ENCODE measurements at regions not wholly inside any gene's neighbourhood (a gene's known extent, or its start where the extent isn't known, plus 50 kb on each side); places are given as distances from the start of the nearest gene placed in this dataset.

DNA sequence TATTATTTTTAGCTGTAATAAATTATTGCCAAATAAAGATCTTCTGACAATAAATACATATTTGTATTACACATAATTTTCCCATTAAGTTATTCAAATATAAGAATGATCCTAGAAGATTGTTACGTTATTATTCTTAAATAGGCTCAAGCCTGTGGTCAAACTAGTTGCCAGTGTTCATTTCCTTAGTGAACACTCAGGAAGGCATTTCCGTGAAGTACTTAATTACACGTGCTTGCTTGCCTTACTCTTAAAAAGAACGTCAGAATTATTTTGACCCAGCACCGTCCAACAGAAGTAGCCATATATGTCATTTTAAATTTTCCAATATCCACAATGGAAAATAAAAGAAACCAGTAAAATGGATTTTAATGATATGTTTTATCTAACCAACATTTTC is 249.8 kb downstream of the TXNL1 start:
- H3K9ac ChIP-seq (ENCODE audit: extremely low read depth, insufficient read length, low read length): no peak overlapping the region
- H3K18ac ChIP-seq (ENCODE audit: insufficient read length, low read depth, low read length): no peak overlapping the region
- no peak overlapping the region for H3T11ph ChIP-seq (ENCODE audit: low read length)
- H4K8ac ChIP-seq (replicated peaks; ENCODE audit: insufficient read length, low read depth, low read length): no peak overlapping the region
- no peak overlapping the region for H3K56ac ChIP-seq (ENCODE audit: insufficient read length, low read depth, low read length)
- Mint-ChIP-seq H3K27me3 (ENCODE audit: low read depth) (no peaks in the 10 kb centered on the region; the same call in 1 of the 2 replicates), H3K27ac (no peak overlapping the region), H3K36me3 (ENCODE audit: insufficient read depth in 1 of 3, low read depth in 3 of 3) (no peaks in the 10 kb centered on the region), H3K4me1 (peaks cover 0 to 4% of the 10 kb centered on the region in 2 experiments; a peak in 1 of 4 replicates), H3K9me3 (0 out of 5 replicates have a peak, but pooled peaks cover 0 to under 1% of the 10 kb centered on the region in 2 experiments), H3K4me3 (no peak overlapping the region)
- H3K9me3 ChIP-seq (ENCODE audit: control insufficient read depth, low read depth, low read length): no peaks in the 10 kb centered on the region
- TF ChIP-seq, protein P1, sequence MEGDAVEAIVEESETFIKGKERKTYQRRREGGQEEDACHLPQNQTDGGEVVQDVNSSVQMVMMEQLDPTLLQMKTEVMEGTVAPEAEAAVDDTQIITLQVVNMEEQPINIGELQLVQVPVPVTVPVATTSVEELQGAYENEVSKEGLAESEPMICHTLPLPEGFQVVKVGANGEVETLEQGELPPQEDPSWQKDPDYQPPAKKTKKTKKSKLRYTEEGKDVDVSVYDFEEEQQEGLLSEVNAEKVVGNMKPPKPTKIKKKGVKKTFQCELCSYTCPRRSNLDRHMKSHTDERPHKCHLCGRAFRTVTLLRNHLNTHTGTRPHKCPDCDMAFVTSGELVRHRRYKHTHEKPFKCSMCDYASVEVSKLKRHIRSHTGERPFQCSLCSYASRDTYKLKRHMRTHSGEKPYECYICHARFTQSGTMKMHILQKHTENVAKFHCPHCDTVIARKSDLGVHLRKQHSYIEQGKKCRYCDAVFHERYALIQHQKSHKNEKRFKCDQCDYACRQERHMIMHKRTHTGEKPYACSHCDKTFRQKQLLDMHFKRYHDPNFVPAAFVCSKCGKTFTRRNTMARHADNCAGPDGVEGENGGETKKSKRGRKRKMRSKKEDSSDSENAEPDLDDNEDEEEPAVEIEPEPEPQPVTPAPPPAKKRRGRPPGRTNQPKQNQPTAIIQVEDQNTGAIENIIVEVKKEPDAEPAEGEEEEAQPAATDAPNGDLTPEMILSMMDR (conservative IDR thresholded peaks at IDR 0.05): no peak
- H3K4ac ChIP-seq (ENCODE audit: low read depth, low read length): no peak overlapping the region
- no CpG with 5 or more reads among the region's 5 CpGs for WGBS (ENCODE audit: extremely low coverage, insufficient read length, low lambda C conversion rate)
- no peaks in the 10 kb centered on the region for H3K4me1 ChIP-seq (ENCODE audit: insufficient read depth, low read length)
- H4K5ac ChIP-seq (ENCODE audit: insufficient read length, low read depth, low read length): no peak overlapping the region
- no peaks in the 10 kb centered on the region for H3K27me3 ChIP-seq (ENCODE audit: insufficient read depth, low read length)
- DNase-seq: no peak
- H4K91ac ChIP-seq (ENCODE audit: insufficient read length, low read depth, low read length): no peak overlapping the region
- H3K4me2 ChIP-seq (ENCODE audit: insufficient read depth, insufficient read length, low read length): no peak overlapping the region
- no peak overlapping the region for H2BK5ac ChIP-seq (ENCODE audit: insufficient read length, low read length)
- H2BK120ac ChIP-seq (ENCODE audit: low read depth, low read length, poor library complexity, severe bottlenecking): no peak overlapping the region
- H3K27ac ChIP-seq (ENCODE audit: insufficient read length, low read depth, low read length): no peak overlapping the region
- no peak overlapping the region for H3K23ac ChIP-seq (ENCODE audit: insufficient read length, low read depth, low read length)
- H2BK12ac ChIP-seq (ENCODE audit: insufficient read length, low read depth, low read length): no peak overlapping the region
- no peak overlapping the region for H2BK15ac ChIP-seq (ENCODE audit: low read depth, low read length)
- H2AK5ac ChIP-seq (ENCODE audit: insufficient read length, low read length): no peak overlapping the region
- H4K20me1 ChIP-seq (ENCODE audit: control insufficient read depth, insufficient read depth, insufficient read length): no peaks in the 10 kb centered on the region
- no peak overlapping the region for H2BK20ac ChIP-seq (ENCODE audit: low read depth, low read length, poor library complexity, severe bottlenecking)
- H3K79me1 ChIP-seq (ENCODE audit: insufficient read depth, low read depth, low read length, poor library complexity, severe bottlenecking): no peaks in the 10 kb centered on the region
- H2AFZ ChIP-seq (ENCODE audit: low read length): no peak overlapping the region
- no peaks in the 10 kb centered on the region for H3K79me2 ChIP-seq (ENCODE audit: insufficient read depth, low read length)
- no peak overlapping the region for H3K14ac ChIP-seq (ENCODE audit: insufficient read depth, low read length)
- H3K23me2 ChIP-seq (ENCODE audit: insufficient read length, low read depth, low read length, poor library complexity, severe bottlenecking): no peaks in the 10 kb centered on the region
